HepG2 (cell line): ENCODE measurements at regions not wholly inside any gene's neighbourhood (a gene's known extent, or its start where the extent isn't known, plus 50 kb on each side); places are given as distances from the start of the nearest gene placed in this dataset.

Experiments
- ATAC-seq: fragments of 200-7000 bp; cut with Tn5 transposase; 3 replicates; pipeline ENCODE4 v1.9.1; 2020; ENCODE audit warnings: mild to moderate bottlenecking, moderate library complexity
- BruUV-seq: library from RNA; stranded (reverse); fragments of 400-500 nt; replicated peaks from 2 replicates; lab custom pipeline; 2021; lab: Mats Ljungman, UMichigan
- CTCF ChIA-PET: fragments of 300-600 bp; formaldehyde crosslinking; extraction: SDS; loops from one replicate; lab custom pipeline; 2021; ENCODE audit warnings: low total read pairs, inconsistent platforms, low intra/inter-chr PET ratio; lab: Yijun Ruan, JAX
- POLR2A ChIA-PET: fragments of 350-600 bp; sonication (Branson Sonifier 250); formaldehyde crosslinking; loops from one replicate; lab custom pipeline; 2020; ENCODE audit warnings: antibody characterized with exemption, inconsistent platforms; lab: Yijun Ruan, JAX
- DNase-seq: peaks from one replicate; pipeline ENCODE4 v3.0.0-alpha.2; 2015; ENCODE audit warnings: low spot score
- FAIRE-seq: peaks from 3 replicates; lab custom pipeline; 2011; peaks lifted over from hg19 to GRCh38; lab: Jason Lieb, UNC
- H2AFZ ChIP-seq: one replicate; pipeline ENCODE4 v1.6.1; 2011; ENCODE audit warnings: low read length, inconsistent platforms
- H3K27ac ChIP-seq: fragments of 300-600 bp; 3 replicates; pipeline ENCODE4 v1.8.0; 2011; ENCODE audit warnings: mixed run types, mild to moderate bottlenecking, mixed read lengths, low read length, inconsistent platforms; ENCODE audit not compliant: insufficient read depth; ENCODE audit errors: extremely low read length
- H3K27me3 ChIP-seq, 2 experiments: fragments of 200-600 bp in 1 of 2; 2 replicates in 1 of 2; 3 replicates in 1 of 2; pipeline versions ENCODE4 v1.6.0 to v1.8.0; 2011; ENCODE audit warnings: low read length in 2 of 2, mild to moderate bottlenecking in 2 of 2, moderate library complexity in 2 of 2, inconsistent platforms in 1 of 2; ENCODE audit not compliant: insufficient read depth in 2 of 2, control insufficient read depth in 1 of 2
- H3K36me3 ChIP-seq, 2 experiments: fragments of 200-600 bp in 1 of 2; replicated peaks in 1 of 2; 2 replicates in 1 of 2; 3 replicates in 1 of 2; pipeline versions ENCODE4 v1.5.1 to v1.8.0; 2011; ENCODE audit warnings: low read length in 2 of 2, inconsistent platforms in 1 of 2; ENCODE audit not compliant: insufficient read depth in 2 of 2, control insufficient read depth in 1 of 2
- H3K4me1 ChIP-seq: 2 replicates; pipeline ENCODE4 v1.5.1; 2012; ENCODE audit warnings: low read length, inconsistent platforms; ENCODE audit not compliant: insufficient read depth
- H3K4me2 ChIP-seq: 2 replicates; pipeline ENCODE4 v1.6.0; 2011; ENCODE audit warnings: low read depth, low read length, inconsistent platforms
- H3K4me3 ChIP-seq, 3 experiments: fragments of 200-600 bp in 1 of 3; sonication (generic), shearing (Covaris generic) in 1 of 3; replicated peaks in 1 of 3; 2 replicates each; pipeline ENCODE4 v1.5.1; 2011 to 2016; ENCODE audit warnings: low read length in 3 of 3, inconsistent platforms in 2 of 3, low read depth in 2 of 3, mild to moderate bottlenecking in 2 of 3, control low read depth in 1 of 3, mixed read lengths in 1 of 3; ENCODE audit not compliant: insufficient read depth in 1 of 3
- H3K79me2 ChIP-seq: one replicate; pipeline ENCODE4 v1.6.1; 2011; ENCODE audit warnings: low read length, inconsistent platforms; ENCODE audit not compliant: insufficient read depth
- H3K9ac ChIP-seq: 2 replicates; pipeline ENCODE4 v1.6.0; 2011; ENCODE audit warnings: mild to moderate bottlenecking, low read depth, low read length, inconsistent platforms; ENCODE audit not compliant: insufficient read depth
- H3K9me3 ChIP-seq: 2 replicates; pipeline ENCODE4 v1.5.1; 2012; ENCODE audit warnings: mild to moderate bottlenecking, low read length
- H4K20me1 ChIP-seq: 2 replicates; pipeline ENCODE4 v1.6.0; 2011; ENCODE audit warnings: inconsistent platforms, mild to moderate bottlenecking, low read length, moderate library complexity; ENCODE audit not compliant: insufficient read depth
- GABPB1 ChIP-seq: IDR thresholded peaks from 2 replicates; pipeline ENCODE4 v1.6.1; 2016; ENCODE audit warnings: mild to moderate bottlenecking, missing genetic modification reagents, moderate library complexity, missing compliant biosample characterization
- HDAC2 ChIP-seq: sonication (generic); formaldehyde crosslinking; IDR thresholded peaks from 2 replicates; pipeline ENCODE4 v1.4.0; 2020; ENCODE audit warnings: missing genetic modification reagents
- HHEX ChIP-seq: IDR thresholded peaks from 2 replicates; pipeline ENCODE4 v1.6.1; 2016; ENCODE audit warnings: control low read depth
- IRX3 ChIP-seq: sonication (generic); formaldehyde crosslinking; IDR thresholded peaks from 2 replicates; pipeline ENCODE4 v1.8.1; 2023; ENCODE audit warnings: mild to moderate bottlenecking, low read depth, missing genetic modification reagents, borderline replicate concordance
- MIXL1 ChIP-seq: IDR thresholded peaks from 2 replicates; pipeline ENCODE4 v1.6.1; 2016
- NFRKB ChIP-seq: fragments of 450-650 bp; IDR thresholded peaks from 2 replicates; pipeline ENCODE4 v1.6.1; 2017
- SP1 ChIP-seq, 2 experiments: fragments of 450-650 bp in 1 of 2; sonication (generic) in 1 of 2; formaldehyde crosslinking in 1 of 2; IDR thresholded peaks; 2 replicates each; pipeline versions ENCODE4 v1.4.0 to v1.6.1; 2016 to 2020; ENCODE audit warnings: missing genetic modification reagents in 1 of 2
- TOPORS ChIP-seq: sonication (generic); formaldehyde crosslinking; IDR thresholded peaks from 2 replicates; pipeline ENCODE4 v1.8.0; 2023; ENCODE audit warnings: mild to moderate bottlenecking, missing genetic modification reagents
- ZFP82 ChIP-seq: sonication (generic); formaldehyde crosslinking; IDR thresholded peaks from 2 replicates; pipeline ENCODE4 v1.5.1; 2020; ENCODE audit warnings: mild to moderate bottlenecking, missing genetic modification reagents, borderline replicate concordance
- ZNF562 ChIP-seq: sonication (generic); formaldehyde crosslinking; IDR thresholded peaks from 2 replicates; pipeline ENCODE4 v1.8.0; 2022; ENCODE audit warnings: missing genetic modification reagents, borderline replicate concordance
- ZNF7 ChIP-seq: IDR thresholded peaks from 2 replicates; pipeline ENCODE4 v1.6.1; 2016; ENCODE audit warnings: missing biosample characterization, missing genetic modification reagents
- ZSCAN22 ChIP-seq: sonication (generic); formaldehyde crosslinking; IDR thresholded peaks from 2 replicates; pipeline ENCODE4 v1.4.0; 2020; ENCODE audit warnings: mild to moderate bottlenecking, missing genetic modification reagents
- WGBS: methylation state at CpG from one replicate; pipeline ENCODE4 v1.1.6; 2017; ENCODE audit warnings: low lambda C conversion rate; 5-methylcytosine and 5-hydroxymethylcytosine counted together
- in situ Hi-C: cut with HindIII; loops from 2 replicates; pipeline ENCODE4 v1.10.0; 2017; ENCODE audit warnings: low pct_unique_long_range_greater_than_20kb; ENCODE audit not compliant: extremely low pct_ligation_motif_present
- intact Hi-C: fragments of 100-400 bp; cut with micrococcal nuclease; formaldehyde crosslinking; loops from one replicate; pipeline ENCODE4 v1.10.0; 2022; ENCODE audit not compliant: unreplicated experiment
- TF ChIP-seq, protein P1 (sequence below): sonication (generic); formaldehyde crosslinking; IDR thresholded peaks from 2 replicates; pipeline ENCODE4 v1.4.0; 2020; ENCODE audit warnings: mild to moderate bottlenecking, missing genetic modification reagents
- TF ChIP-seq, protein P2 (sequence below): sonication (generic); formaldehyde crosslinking; IDR thresholded peaks from 2 replicates; pipeline ENCODE4 v1.4.0; 2020; ENCODE audit warnings: missing genetic modification reagents
- TF ChIP-seq, protein P3 (sequence below): sonication (generic); formaldehyde crosslinking; IDR thresholded peaks from 2 replicates; pipeline ENCODE4 v1.9.0; 2022; ENCODE audit warnings: missing genetic modification reagents, mild to moderate bottlenecking, borderline replicate concordance
- TF ChIP-seq, protein P4 (sequence below): sonication (generic); formaldehyde crosslinking; IDR thresholded peaks from 2 replicates; pipeline ENCODE4 v1.4.0; 2020; ENCODE audit warnings: missing genetic modification reagents

DNA sequence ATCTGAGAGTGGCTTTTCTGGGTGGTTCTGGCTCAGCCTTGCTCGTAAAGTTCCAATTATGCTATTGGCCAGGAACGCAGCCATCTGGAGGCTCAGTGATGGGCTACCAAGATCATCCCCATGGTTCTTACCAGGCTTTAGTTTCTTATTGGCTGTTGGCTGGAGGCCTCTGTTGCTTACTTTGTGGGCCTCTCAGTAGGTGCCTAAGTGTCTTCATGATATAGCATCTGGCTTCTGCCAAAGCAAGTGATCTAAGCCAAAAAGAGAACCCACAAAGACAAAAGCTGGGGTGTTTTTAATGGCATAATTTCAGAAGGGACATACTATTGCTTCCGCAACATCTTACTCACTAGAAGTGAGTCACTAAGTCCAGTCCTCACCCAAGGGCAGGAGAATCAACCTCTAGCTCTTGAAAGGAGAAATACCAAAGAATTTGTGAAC is 132.0 kb upstream of the MDFIC start:
- ATAC-seq, result no peak
- in situ Hi-C loops, result no loop called here
- TF ChIP-seq SP1 (IDR thresholded peaks at IDR 0.05) (no peak), SP1 (CRISPR knock-in tag; IDR thresholded peaks at IDR 0.05) (no peak), ZFP82 (CRISPR knock-in tag) (no peak), ZNF7 (CRISPR knock-in tag) (no peak), NFRKB (no peak)
- 38% methylated on average over 2 of the region's 3 CpGs for WGBS
- CTCF ChIA-PET, result no interaction called here
- Histone ChIP-seq H3K79me2 (no peaks in the 10 kb centered on the region), H3K36me3 (no peaks in the 10 kb centered on the region), H3K9me3 (no peaks in the 10 kb centered on the region), H3K9ac (no peak overlapping the region), H3K27ac (no peak overlapping the region), H3K4me1 (no peaks in the 10 kb centered on the region), H2AFZ (no peak overlapping the region), H3K4me2 (no peak overlapping the region), H3K27me3 (no peaks in the 10 kb centered on the region), H3K4me3 (no peak overlapping the region), H4K20me1 (no peaks in the 10 kb centered on the region)
- FAIRE-seq, result no peak
- no peak for DNase-seq
- POLR2A ChIA-PET, result no interaction called here
- intact Hi-C loops, result no loop called here
- BruUV-seq, result no TSS peak

DNA sequence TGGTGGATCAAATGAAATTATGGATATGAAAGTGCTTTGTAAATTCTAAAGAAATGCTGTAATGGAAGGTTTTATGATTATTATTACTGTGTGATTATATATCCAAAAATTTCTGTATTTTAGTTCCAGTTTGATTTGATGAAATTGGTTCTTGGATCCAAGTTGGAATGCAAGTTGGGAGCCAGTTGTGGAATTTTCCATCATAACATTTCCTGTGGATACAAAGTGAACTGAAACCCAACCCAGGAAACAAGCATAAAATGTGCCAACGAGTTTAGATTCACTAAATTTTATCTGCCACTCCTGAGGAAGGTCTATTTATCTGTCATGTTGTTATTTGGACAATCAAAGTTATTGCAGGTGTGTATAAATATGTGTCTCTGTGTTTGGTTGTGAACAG is 131.4 kb upstream of the MDFIC start:
- Histone ChIP-seq H3K9me3 (no peaks in the 10 kb centered on the region), H3K27ac (no peak overlapping the region), H4K20me1 (no peaks in the 10 kb centered on the region), H3K4me1 (no peaks in the 10 kb centered on the region), H2AFZ (no peak overlapping the region), H3K9ac (no peak overlapping the region), H3K4me2 (no peak overlapping the region), H3K27me3 (no peaks in the 10 kb centered on the region), H3K36me3 (no peaks in the 10 kb centered on the region), H3K79me2 (no peaks in the 10 kb centered on the region), H3K4me3 (no peak overlapping the region)
- ATAC-seq, result no peak
- ChIA-PET POLR2A (no interaction called here), CTCF (no interaction called here)
- no peak for DNase-seq
- in situ Hi-C loops (no loop called here), intact Hi-C loops (no loop called here)
- no TSS peak for BruUV-seq
- 0% methylated on average over 1 of the region's 1 CpG for WGBS
- no peak for FAIRE-seq
- no peak for TF ChIP-seq ZSCAN22
- TF ChIP-seq IRX3 (CRISPR knock-in tag), result no peak
- TF ChIP-seq MIXL1, result no peak
- no peak for TF ChIP-seq GABPB1 (CRISPR knock-in tag)
- no peak for TF ChIP-seq ZNF562 (CRISPR knock-in tag)
- no peak for TF ChIP-seq HDAC2 (CRISPR knock-in tag)
- TF ChIP-seq, protein P1, sequence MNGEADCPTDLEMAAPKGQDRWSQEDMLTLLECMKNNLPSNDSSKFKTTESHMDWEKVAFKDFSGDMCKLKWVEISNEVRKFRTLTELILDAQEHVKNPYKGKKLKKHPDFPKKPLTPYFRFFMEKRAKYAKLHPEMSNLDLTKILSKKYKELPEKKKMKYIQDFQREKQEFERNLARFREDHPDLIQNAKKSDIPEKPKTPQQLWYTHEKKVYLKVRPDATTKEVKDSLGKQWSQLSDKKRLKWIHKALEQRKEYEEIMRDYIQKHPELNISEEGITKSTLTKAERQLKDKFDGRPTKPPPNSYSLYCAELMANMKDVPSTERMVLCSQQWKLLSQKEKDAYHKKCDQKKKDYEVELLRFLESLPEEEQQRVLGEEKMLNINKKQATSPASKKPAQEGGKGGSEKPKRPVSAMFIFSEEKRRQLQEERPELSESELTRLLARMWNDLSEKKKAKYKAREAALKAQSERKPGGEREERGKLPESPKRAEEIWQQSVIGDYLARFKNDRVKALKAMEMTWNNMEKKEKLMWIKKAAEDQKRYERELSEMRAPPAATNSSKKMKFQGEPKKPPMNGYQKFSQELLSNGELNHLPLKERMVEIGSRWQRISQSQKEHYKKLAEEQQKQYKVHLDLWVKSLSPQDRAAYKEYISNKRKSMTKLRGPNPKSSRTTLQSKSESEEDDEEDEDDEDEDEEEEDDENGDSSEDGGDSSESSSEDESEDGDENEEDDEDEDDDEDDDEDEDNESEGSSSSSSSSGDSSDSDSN, result no peak
- TF ChIP-seq, protein P2, sequence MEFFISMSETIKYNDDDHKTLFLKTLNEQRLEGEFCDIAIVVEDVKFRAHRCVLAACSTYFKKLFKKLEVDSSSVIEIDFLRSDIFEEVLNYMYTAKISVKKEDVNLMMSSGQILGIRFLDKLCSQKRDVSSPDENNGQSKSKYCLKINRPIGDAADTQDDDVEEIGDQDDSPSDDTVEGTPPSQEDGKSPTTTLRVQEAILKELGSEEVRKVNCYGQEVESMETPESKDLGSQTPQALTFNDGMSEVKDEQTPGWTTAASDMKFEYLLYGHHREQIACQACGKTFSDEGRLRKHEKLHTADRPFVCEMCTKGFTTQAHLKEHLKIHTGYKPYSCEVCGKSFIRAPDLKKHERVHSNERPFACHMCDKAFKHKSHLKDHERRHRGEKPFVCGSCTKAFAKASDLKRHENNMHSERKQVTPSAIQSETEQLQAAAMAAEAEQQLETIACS (CRISPR knock-in tag), result no peak
- no peak for TF ChIP-seq HHEX
- TF ChIP-seq, protein P3, sequence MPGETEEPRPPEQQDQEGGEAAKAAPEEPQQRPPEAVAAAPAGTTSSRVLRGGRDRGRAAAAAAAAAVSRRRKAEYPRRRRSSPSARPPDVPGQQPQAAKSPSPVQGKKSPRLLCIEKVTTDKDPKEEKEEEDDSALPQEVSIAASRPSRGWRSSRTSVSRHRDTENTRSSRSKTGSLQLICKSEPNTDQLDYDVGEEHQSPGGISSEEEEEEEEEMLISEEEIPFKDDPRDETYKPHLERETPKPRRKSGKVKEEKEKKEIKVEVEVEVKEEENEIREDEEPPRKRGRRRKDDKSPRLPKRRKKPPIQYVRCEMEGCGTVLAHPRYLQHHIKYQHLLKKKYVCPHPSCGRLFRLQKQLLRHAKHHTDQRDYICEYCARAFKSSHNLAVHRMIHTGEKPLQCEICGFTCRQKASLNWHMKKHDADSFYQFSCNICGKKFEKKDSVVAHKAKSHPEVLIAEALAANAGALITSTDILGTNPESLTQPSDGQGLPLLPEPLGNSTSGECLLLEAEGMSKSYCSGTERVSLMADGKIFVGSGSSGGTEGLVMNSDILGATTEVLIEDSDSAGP (CRISPR knock-in tag), result no peak
- no peak for TF ChIP-seq TOPORS (CRISPR knock-in tag)
- TF ChIP-seq, protein P4, sequence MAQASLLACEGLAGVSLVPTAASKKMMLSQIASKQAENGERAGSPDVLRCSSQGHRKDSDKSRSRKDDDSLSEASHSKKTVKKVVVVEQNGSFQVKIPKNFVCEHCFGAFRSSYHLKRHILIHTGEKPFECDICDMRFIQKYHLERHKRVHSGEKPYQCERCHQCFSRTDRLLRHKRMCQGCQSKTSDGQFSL, result no peak
